Osteoblast (primary cell): ENCODE measurements at regions not wholly inside any gene's neighbourhood (a gene's known extent, or its start where the extent isn't known, plus 50 kb on each side); places are given as distances from the start of the nearest gene placed in this dataset.

ENCODE experiments used
- DNase-seq: peaks from one replicate; pipeline ENCODE4 v3.0.0; 2011; ENCODE audit warnings: low spot score, mixed read lengths; ENCODE audit not compliant: insufficient read length; ENCODE audit errors: missing footprints
- H2AFZ ChIP-seq: 2 replicates; pipeline ENCODE4 v1.6.0; 2011; ENCODE audit warnings: mild to moderate bottlenecking, low read length
- H3K27ac ChIP-seq: 2 replicates; pipeline ENCODE4 v1.5.1; 2011; ENCODE audit warnings: mild to moderate bottlenecking, low read depth, low read length, moderate library complexity
- H3K27me3 ChIP-seq: 2 replicates; pipeline ENCODE4 v1.6.0; 2012; ENCODE audit warnings: mild to moderate bottlenecking, control low read depth, inconsistent platforms, low read length, moderate library complexity; ENCODE audit not compliant: insufficient read depth
- H3K36me3 ChIP-seq: 2 replicates; pipeline ENCODE4 v1.5.1; 2011; ENCODE audit warnings: mild to moderate bottlenecking, low read length, control low read depth, moderate library complexity; ENCODE audit not compliant: insufficient read depth
- H3K4me1 ChIP-seq: 2 replicates; pipeline ENCODE4 v1.5.1; 2011; ENCODE audit warnings: mild to moderate bottlenecking, low read length, control low read depth, moderate library complexity; ENCODE audit not compliant: insufficient read depth
- H3K4me2 ChIP-seq: 2 replicates; pipeline ENCODE4 v1.6.0; 2011; ENCODE audit warnings: mild to moderate bottlenecking, low read length; ENCODE audit not compliant: insufficient read depth
- H3K4me3 ChIP-seq: fragments of 200-600 bp; sonication (generic); 3 replicates; pipeline ENCODE4 v1.5.1; 2012; ENCODE audit warnings: mild to moderate bottlenecking, low read length, inconsistent platforms; ENCODE audit not compliant: insufficient read depth
- H3K79me2 ChIP-seq: 2 replicates; pipeline ENCODE4 v1.6.0; 2012; ENCODE audit warnings: mild to moderate bottlenecking, low read length, control low read depth, inconsistent platforms; ENCODE audit not compliant: insufficient read depth
- H3K9me3 ChIP-seq: 2 replicates; pipeline ENCODE4 v1.5.1; 2011; ENCODE audit warnings: low read depth, low read length, control low read depth
- H4K20me1 ChIP-seq: 2 replicates; pipeline ENCODE4 v1.6.0; 2012; ENCODE audit warnings: mild to moderate bottlenecking, low read length, control low read depth; ENCODE audit not compliant: insufficient read depth
- TF ChIP-seq, protein P1 (sequence below): IDR thresholded peaks from 2 replicates; pipeline ENCODE4 v1.5.1; 2011; ENCODE audit warnings: mild to moderate bottlenecking, low read depth, low read length, moderate library complexity; ENCODE audit errors: extremely low read depth

DNA sequence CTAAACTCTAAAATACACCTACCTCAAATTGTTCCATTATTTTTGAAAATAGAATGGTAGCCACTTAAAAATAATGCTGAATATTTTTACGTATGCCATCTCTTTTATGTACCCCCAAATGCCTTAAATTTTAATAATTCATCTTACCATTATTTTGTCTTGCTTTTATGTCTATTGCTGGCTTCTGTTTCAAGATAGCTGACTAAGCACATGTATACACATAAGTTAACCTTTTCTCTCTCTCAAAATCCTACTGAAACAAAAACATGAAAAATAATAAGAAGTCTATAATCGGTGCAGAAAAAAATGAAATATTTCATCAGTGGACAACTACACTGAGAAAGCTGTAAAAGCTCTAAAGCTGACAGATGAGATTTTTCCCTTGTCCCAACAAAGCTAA is 652.0 kb upstream of the ZNF608 start:
- no peak for DNase-seq
- Histone ChIP-seq H3K27me3 (no peaks in the 10 kb centered on the region), H3K4me1 (no peaks in the 10 kb centered on the region), H3K4me3 (no peak overlapping the region), H3K4me2 (no peak overlapping the region), H3K36me3 (no peaks in the 10 kb centered on the region), H3K79me2 (no peaks in the 10 kb centered on the region), H3K27ac (no peak overlapping the region), H4K20me1 (no peaks in the 10 kb centered on the region), H2AFZ (no peak overlapping the region), H3K9me3 (no peaks in the 10 kb centered on the region)
- TF ChIP-seq, protein P1, sequence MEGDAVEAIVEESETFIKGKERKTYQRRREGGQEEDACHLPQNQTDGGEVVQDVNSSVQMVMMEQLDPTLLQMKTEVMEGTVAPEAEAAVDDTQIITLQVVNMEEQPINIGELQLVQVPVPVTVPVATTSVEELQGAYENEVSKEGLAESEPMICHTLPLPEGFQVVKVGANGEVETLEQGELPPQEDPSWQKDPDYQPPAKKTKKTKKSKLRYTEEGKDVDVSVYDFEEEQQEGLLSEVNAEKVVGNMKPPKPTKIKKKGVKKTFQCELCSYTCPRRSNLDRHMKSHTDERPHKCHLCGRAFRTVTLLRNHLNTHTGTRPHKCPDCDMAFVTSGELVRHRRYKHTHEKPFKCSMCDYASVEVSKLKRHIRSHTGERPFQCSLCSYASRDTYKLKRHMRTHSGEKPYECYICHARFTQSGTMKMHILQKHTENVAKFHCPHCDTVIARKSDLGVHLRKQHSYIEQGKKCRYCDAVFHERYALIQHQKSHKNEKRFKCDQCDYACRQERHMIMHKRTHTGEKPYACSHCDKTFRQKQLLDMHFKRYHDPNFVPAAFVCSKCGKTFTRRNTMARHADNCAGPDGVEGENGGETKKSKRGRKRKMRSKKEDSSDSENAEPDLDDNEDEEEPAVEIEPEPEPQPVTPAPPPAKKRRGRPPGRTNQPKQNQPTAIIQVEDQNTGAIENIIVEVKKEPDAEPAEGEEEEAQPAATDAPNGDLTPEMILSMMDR = no peak

DNA sequence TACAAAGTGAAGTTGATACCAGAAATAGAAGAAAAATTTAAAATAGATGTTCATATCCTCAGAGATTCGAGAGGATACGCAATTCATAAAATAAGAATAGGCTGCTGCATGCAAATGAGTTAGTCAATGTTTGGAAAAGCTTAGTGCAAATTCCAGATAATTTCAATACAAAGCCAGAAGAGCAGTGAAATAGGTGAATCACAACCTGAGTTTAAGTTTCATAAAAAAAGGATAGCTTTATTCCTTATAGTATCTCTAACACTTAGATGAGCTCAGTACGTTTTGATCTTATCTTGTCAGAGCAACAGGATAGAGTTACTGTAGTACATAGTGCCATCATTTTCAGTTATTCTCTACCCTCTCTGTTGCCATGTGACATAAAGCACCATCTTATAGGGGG is 653.4 kb upstream of the ZNF608 start:
- Histone ChIP-seq H3K79me2 (no peaks in the 10 kb centered on the region), H3K27me3 (no peaks in the 10 kb centered on the region), H3K4me2 (no peak overlapping the region), H3K27ac (no peak overlapping the region), H4K20me1 (no peaks in the 10 kb centered on the region), H3K4me1 (no peaks in the 10 kb centered on the region), H3K4me3 (no peak overlapping the region), H2AFZ (no peak overlapping the region), H3K36me3 (no peaks in the 10 kb centered on the region), H3K9me3 (no peaks in the 10 kb centered on the region)
- TF ChIP-seq, protein P1 = no peak
- DNase-seq = no peak

DNA sequence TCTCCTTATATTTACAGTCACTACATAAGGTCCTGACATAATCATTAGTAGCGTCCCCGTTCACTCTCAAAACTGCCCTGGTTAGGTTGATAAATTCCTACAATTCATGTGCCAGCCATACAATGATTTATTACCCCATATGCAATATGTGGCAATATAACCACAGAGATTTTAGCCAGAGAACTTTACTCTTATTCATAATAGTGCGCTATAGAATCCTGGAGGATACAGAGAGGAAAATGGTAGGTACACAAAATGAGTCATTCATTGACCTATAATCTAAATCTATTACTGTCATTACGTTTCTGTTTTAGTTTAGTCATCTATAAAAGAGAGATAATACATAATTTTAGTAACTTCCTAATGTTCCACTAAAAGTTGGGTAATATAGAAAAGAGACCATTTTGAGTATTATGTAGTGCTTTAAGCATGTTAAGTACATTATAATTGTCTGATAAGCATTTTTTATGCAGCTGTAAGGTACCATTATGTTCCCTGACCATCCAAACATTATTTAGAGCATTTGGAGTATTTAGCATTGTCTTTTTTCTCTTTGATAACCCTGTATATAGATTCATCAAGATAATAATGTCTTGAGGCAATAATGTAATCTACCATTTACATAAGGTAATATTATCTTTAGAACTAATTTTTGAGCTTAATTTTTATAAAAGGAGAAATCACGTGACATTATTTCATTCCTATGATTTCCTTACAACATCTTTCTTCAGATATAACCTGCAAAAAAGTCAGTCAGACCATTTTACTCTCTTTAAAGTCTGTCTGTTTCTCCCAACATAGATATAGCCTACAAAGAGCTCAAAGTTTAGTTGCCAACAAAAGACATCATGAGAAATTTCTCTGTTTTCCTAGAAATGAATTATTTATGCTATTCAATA is 655.5 kb upstream of the ZNF608 start:
- no peaks in the 10 kb centered on the region for H3K27me3 ChIP-seq
- no peaks in the 10 kb centered on the region for H3K9me3 ChIP-seq
- no peak for DNase-seq
- H3K27ac ChIP-seq = no peak overlapping the region
- H3K36me3 ChIP-seq = no peaks in the 10 kb centered on the region
- no peaks in the 10 kb centered on the region for H4K20me1 ChIP-seq
- TF ChIP-seq, protein P1 = no peak
- no peak overlapping the region for H3K4me2 ChIP-seq
- H3K4me3 ChIP-seq = no peak overlapping the region
- H3K79me2 ChIP-seq = no peaks in the 10 kb centered on the region
- H3K4me1 ChIP-seq = no peaks in the 10 kb centered on the region
- H2AFZ ChIP-seq = no peak overlapping the region

DNA sequence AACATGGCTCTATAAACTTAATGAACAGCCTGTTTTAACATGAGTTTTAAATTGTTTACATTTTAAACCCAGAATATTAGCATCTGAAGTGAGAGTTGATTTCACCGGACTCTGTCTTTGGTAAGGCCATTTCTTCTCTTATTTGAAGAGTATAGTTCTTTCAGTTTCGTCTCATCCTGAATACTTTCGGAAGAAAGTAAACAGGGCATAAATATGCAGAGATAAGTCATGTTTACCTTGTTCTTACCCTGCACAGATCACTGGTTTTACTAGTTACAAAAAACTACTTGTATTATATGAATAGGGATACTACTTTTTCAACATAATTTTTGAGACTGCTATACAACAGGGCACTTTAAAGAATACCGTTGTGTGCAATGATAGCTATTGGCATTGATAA is 656.3 kb upstream of the ZNF608 start:
- TF ChIP-seq, protein P1 = no peak
- Histone ChIP-seq H3K4me1 (no peaks in the 10 kb centered on the region), H3K27me3 (no peaks in the 10 kb centered on the region), H2AFZ (no peak overlapping the region), H3K79me2 (no peaks in the 10 kb centered on the region), H3K36me3 (no peaks in the 10 kb centered on the region), H4K20me1 (no peaks in the 10 kb centered on the region), H3K4me3 (no peak overlapping the region), H3K9me3 (no peaks in the 10 kb centered on the region), H3K4me2 (no peak overlapping the region), H3K27ac (no peak overlapping the region)
- no peak for DNase-seq
